NCI-H2196 treated with DMSO at 0.1 percent for 48 hours (cell line): ENCODE measurements at regions not wholly inside any gene's neighbourhood (a gene's known extent, or its start where the extent isn't known, plus 50 kb on each side); places are given as distances from the start of the nearest gene placed in this dataset.

Source experiments
- DNase-seq: peaks from one replicate; lab custom pipeline; 2025; ENCODE audit not compliant: unreplicated experiment; lab: John Stamatoyannopoulos, UW

GRCh38 chr2:554444-554843 lies 122.8 kb downstream of the TMEM18 start:
- no peak for DNase-seq

- no peak for DNase-seq
These were observed 124.3 kb downstream of the TMEM18 start for GRCh38 chr2:552906-553305.

GRCh38 chr2:551621-552020 lies 125.6 kb downstream of the TMEM18 start:
- DNase-seq: no peak

- no peak for DNase-seq
These were observed 126.2 kb downstream of the TMEM18 start for GRCh38 chr2:550860-551567.

GRCh38 chr2:545711-546650 lies 131.2 kb downstream of the TMEM18 start:
- no peak for DNase-seq

- no peak for DNase-seq
These were observed 132.0 kb downstream of the TMEM18 start for GRCh38 chr2:545228-545627.

- no peak for DNase-seq
These were observed 138.6 kb downstream of the TMEM18 start for GRCh38 chr2:538646-539045.

- no peak for DNase-seq
These were observed 142.0 kb downstream of the TMEM18 start for GRCh38 chr2:535222-535621.

- no peak for DNase-seq
These were observed 147.4 kb downstream of the TMEM18 start for GRCh38 chr2:529852-530251.

GRCh38 chr2:529424-529823 lies 147.8 kb downstream of the TMEM18 start:
- DNase-seq: peak; percentile 13

GRCh38 chr2:527581-527980 lies 149.6 kb downstream of the TMEM18 start:
- DNase-seq: no peak

- DNase-seq: no peak
These were observed 150.3 kb downstream of the TMEM18 start for GRCh38 chr2:526918-527317.

- DNase-seq: no peak
These were observed 151.6 kb downstream of the TMEM18 start for GRCh38 chr2:525611-526010.

GRCh38 chr2:525021-525420 lies 152.2 kb downstream of the TMEM18 start:
- DNase-seq: no peak

GRCh38 chr2:524442-524841 lies 152.8 kb downstream of the TMEM18 start:
- no peak for DNase-seq

GRCh38 chr2:523698-524270 lies 153.4 kb downstream of the TMEM18 start:
- DNase-seq: no peak

- DNase-seq: no peak
These were observed 154.4 kb downstream of the TMEM18 start for GRCh38 chr2:522776-523175.

GRCh38 chr2:521853-522530 lies 155.2 kb downstream of the TMEM18 start:
- DNase-seq: no peak

- DNase-seq: no peak
These were observed 156.4 kb downstream of the TMEM18 start for GRCh38 chr2:520663-521340.

- DNase-seq: no peak
These were observed 160.3 kb downstream of the TMEM18 start for GRCh38 chr2:516944-517343.

- DNase-seq: no peak
These were observed 161.1 kb downstream of the TMEM18 start for GRCh38 chr2:516131-516530.
